K562 (cell line): ENCODE measurements at regions not wholly inside any gene's neighbourhood (a gene's known extent, or its start where the extent isn't known, plus 50 kb on each side); places are given as distances from the start of the nearest gene placed in this dataset.

Experiments used
- ATAC-seq: fragments of 200-7000 bp; cut with Tn5 transposase; 3 replicates; pipeline ENCODE4 v1.9.1; 2020; ENCODE audit warnings: moderate library complexity
- BruUV-seq: library from RNA; stranded (reverse); fragments of 400-500 nt; replicated peaks from 2 replicates; lab custom pipeline; 2021; lab: Mats Ljungman, UMichigan
- CTCF ChIA-PET: fragments of 300-600 bp; formaldehyde crosslinking; extraction: SDS; loops from one replicate; lab custom pipeline; 2021; ENCODE audit warnings: low intra/inter-chr PET ratio; lab: Yijun Ruan, JAX
- POLR2A ChIA-PET: fragments of 300-600, 350-650 bp; sonication (Branson Sonifier 250); formaldehyde crosslinking; extraction: SDS; loops from one replicate; lab custom pipeline; 2021; ENCODE audit warnings: antibody characterized with exemption, inconsistent platforms; lab: Yijun Ruan, JAX
- DNase-seq, 4 experiments: peaks; one replicate each; pipeline versions ENCODE4 v3.0.0 to v3.0.0-alpha.2; 2011 to 2018; ENCODE audit warnings: low spot score in 3 of 4, mixed read lengths in 3 of 4; ENCODE audit errors: extremely low read depth in 1 of 4
- FAIRE-seq: peaks from 2 replicates; lab custom pipeline; 2011; peaks lifted over from hg19 to GRCh38; lab: Jason Lieb, UNC
- H2AFZ ChIP-seq: 2 replicates; pipeline ENCODE4 v1.6.0; 2011; ENCODE audit warnings: low read depth, low read length, control low read depth, inconsistent platforms
- H3K27ac ChIP-seq: fragments of 200-600 bp; 3 replicates; pipeline ENCODE4 v1.8.0; 2011; ENCODE audit warnings: low read depth, mild to moderate bottlenecking, control low read depth, inconsistent platforms, low read length, moderate library complexity, mixed read lengths; ENCODE audit errors: extremely low read depth
- H3K27me3 ChIP-seq, 2 experiments: fragments of 300-600 bp in 1 of 2; 2 replicates in 1 of 2; 3 replicates in 1 of 2; pipeline versions ENCODE4 v1.6.0 to v1.8.0; 2011; ENCODE audit warnings: inconsistent platforms in 2 of 2, low read length in 2 of 2, mild to moderate bottlenecking in 1 of 2, mixed read lengths in 1 of 2, moderate library complexity in 1 of 2; ENCODE audit not compliant: control insufficient read depth in 2 of 2, insufficient read depth in 2 of 2
- H3K36me3 ChIP-seq: fragments of 300-600 bp; 3 replicates; pipeline ENCODE4 v1.8.0; 2011; ENCODE audit warnings: mild to moderate bottlenecking, low read length, inconsistent platforms; ENCODE audit not compliant: control insufficient read depth, insufficient read depth
- H3K4me1 ChIP-seq, 2 experiments: fragments of 200-600 bp in 1 of 2; replicated peaks in 1 of 2; 2 replicates in 1 of 2; 3 replicates in 1 of 2; pipeline versions ENCODE4 v1.5.1 to v1.8.0; 2011; ENCODE audit warnings: inconsistent platforms in 2 of 2, low read length in 2 of 2, mild to moderate bottlenecking in 1 of 2, mixed read lengths in 1 of 2, moderate library complexity in 1 of 2; ENCODE audit not compliant: control insufficient read depth in 2 of 2, insufficient read depth in 2 of 2
- H3K4me2 ChIP-seq: 2 replicates; pipeline ENCODE4 v1.6.1; 2011; ENCODE audit warnings: low read length, control low read depth, inconsistent platforms, mixed read lengths; ENCODE audit not compliant: insufficient read depth
- H3K4me3 ChIP-seq: fragments of 200-600 bp; sonication (generic), shearing (Covaris generic); 2 replicates; pipeline ENCODE4 v1.5.1; 2016; ENCODE audit warnings: control low read depth, inconsistent platforms
- H3K79me2 ChIP-seq: fragments of 200-600 bp; 3 replicates; pipeline ENCODE4 v1.8.0; 2011; ENCODE audit warnings: low read length, inconsistent platforms; ENCODE audit not compliant: control insufficient read depth, insufficient read depth
- H3K9ac ChIP-seq, 2 experiments: 2 replicates each; pipeline versions ENCODE4 v1.6.0 to v1.6.1; 2011; ENCODE audit warnings: low read depth in 2 of 2, low read length in 2 of 2, control low read depth in 1 of 2, inconsistent platforms in 1 of 2, mild to moderate bottlenecking in 1 of 2, mixed read lengths in 1 of 2; ENCODE audit not compliant: insufficient read depth in 1 of 2
- H3K9me1 ChIP-seq: one replicate; pipeline ENCODE4 v1.6.0; 2011; ENCODE audit warnings: inconsistent platforms, mild to moderate bottlenecking, low read length, moderate library complexity; ENCODE audit not compliant: control insufficient read depth, insufficient read depth
- H3K9me3 ChIP-seq: replicated peaks from 2 replicates; pipeline ENCODE4 v1.5.1; 2011; ENCODE audit warnings: low read depth, low read length, inconsistent platforms; ENCODE audit not compliant: control insufficient read depth, insufficient read depth
- H4K20me1 ChIP-seq: replicated peaks from 2 replicates; pipeline ENCODE4 v1.6.1; 2011; ENCODE audit warnings: low read length, inconsistent platforms, mixed read lengths; ENCODE audit not compliant: control insufficient read depth, insufficient read depth
- CBX8 ChIP-seq: fragments of 200-600 bp; sonication (generic); IDR thresholded peaks from 2 replicates; pipeline ENCODE4 v1.6.1; 2012; ENCODE audit warnings: borderline replicate concordance, mixed run types, low read depth, mild to moderate bottlenecking, moderate library complexity, mixed read lengths, low read length, control low read depth, inconsistent platforms; ENCODE audit not compliant: poor library complexity, severe bottlenecking; ENCODE audit errors: extremely low read depth
- CREB1 ChIP-seq, 2 experiments: sonication (generic) in 1 of 2; formaldehyde crosslinking in 1 of 2; IDR thresholded peaks; 2 replicates each; pipeline versions ENCODE4 v1.6.1 to v1.8.0; 2012 to 2022; ENCODE audit warnings: inconsistent platforms in 1 of 2, mild to moderate bottlenecking in 1 of 2, missing genetic modification reagents in 1 of 2, moderate library complexity in 1 of 2
- HDAC1 ChIP-seq, 2 experiments: fragments of 450-650 bp; IDR thresholded peaks; 2 replicates each; pipeline ENCODE4 v1.6.1; 2016 to 2017; ENCODE audit warnings: inconsistent platforms in 1 of 2, mild to moderate bottlenecking in 1 of 2, moderate library complexity in 1 of 2
- SMAD4 ChIP-seq: fragments of 250-450 bp; sonication (Bioruptor Pico); conservative IDR thresholded peaks from 2 replicates; pipeline ENCODE4 v1.8.0; 2021; ENCODE audit warnings: inconsistent platforms, mild to moderate bottlenecking, moderate library complexity
- SMC3 ChIP-seq: conservative IDR thresholded peaks from 2 replicates; pipeline ENCODE4 v1.6.1; 2011; ENCODE audit warnings: low read depth, low read length, improper control_type of control experiment; ENCODE audit not compliant: insufficient read depth
- TAF15 ChIP-seq: fragments of 200-400 bp; formaldehyde crosslinking; IDR thresholded peaks from 2 replicates; pipeline ENCODE4 v1.6.1; 2017; ENCODE audit warnings: mild to moderate bottlenecking, low read depth, low read length, moderate library complexity
- TEAD1 ChIP-seq, 2 experiments: fragments of 450-650 bp in 1 of 2; sonication (generic) in 1 of 2; formaldehyde crosslinking; IDR thresholded peaks; 2 replicates each; pipeline versions ENCODE4 v1.4.0 to v1.8.0; 2020 to 2022; ENCODE audit warnings: mild to moderate bottlenecking in 2 of 2, missing genetic modification reagents in 1 of 2
- ZC3H4 ChIP-seq: sonication (generic); formaldehyde crosslinking; IDR thresholded peaks from 2 replicates; pipeline ENCODE4 v1.9.0; 2021; ENCODE audit warnings: missing genetic modification reagents, borderline replicate concordance
- ZNF12 ChIP-seq: sonication (generic); formaldehyde crosslinking; IDR thresholded peaks from 2 replicates; pipeline ENCODE4 v1.4.0; 2020; ENCODE audit warnings: mild to moderate bottlenecking, missing genetic modification reagents
- WGBS: fragments of 100-300 bp; shearing (Covaris generic); methylation state at CpG from one replicate; pipeline ENCODE4 v1.1.6; 2016; ENCODE audit warnings: low coverage, mixed read lengths; ENCODE audit not compliant: insufficient coverage; ENCODE audit errors: missing lambda C conversion rate; 5-methylcytosine and 5-hydroxymethylcytosine counted together
- in situ Hi-C: fragments of 300-500 bp; cut with MboI; formaldehyde crosslinking; loops from 4 replicates; pipeline ENCODE4 v1.15.0; 2018; ENCODE audit warnings: inconsistent platforms, mixed read lengths
- intact Hi-C: fragments of 100-400 bp; cut with micrococcal nuclease; formaldehyde crosslinking; loops from 2 replicates; pipeline ENCODE4 v1.14.2; 2022
- TF ChIP-seq, protein P1 (sequence below): sonication (generic); formaldehyde crosslinking; IDR thresholded peaks from 2 replicates; pipeline ENCODE4 v1.8.0; 2023; ENCODE audit warnings: missing genetic modification reagents, mild to moderate bottlenecking, borderline replicate concordance
- TF ChIP-seq, protein P2 (sequence below): fragments of 450-650 bp; IDR thresholded peaks from 2 replicates; pipeline ENCODE4 v1.6.1; 2016; ENCODE audit warnings: missing biosample characterization, missing genetic modification characterization

DNA sequence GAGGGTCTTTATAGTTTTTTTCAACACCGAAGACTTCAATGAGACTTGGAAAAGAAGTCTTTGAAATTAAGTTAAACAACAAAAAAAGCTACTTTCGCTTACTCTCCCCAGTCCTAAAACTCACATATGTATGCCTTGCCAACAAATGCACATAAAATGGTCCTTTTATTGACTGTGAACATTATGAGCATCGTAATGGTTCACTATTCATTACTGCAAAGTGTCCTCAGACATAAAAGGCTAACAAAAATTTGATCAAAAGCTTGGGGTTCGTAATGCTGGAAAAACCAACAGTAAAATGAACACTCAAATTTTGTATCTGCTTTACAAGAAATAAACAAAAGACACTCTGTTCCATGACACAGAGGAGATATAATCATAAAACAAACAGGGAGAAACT is 285.3 kb upstream of the SLC8A1 start:
- Histone ChIP-seq H3K9me3 (no peaks in the 10 kb centered on the region; the same call in none of the 2 replicates), H3K4me2 (no peak overlapping the region), H2AFZ (no peak overlapping the region), H3K9me1 (no peaks in the 10 kb centered on the region), H3K9ac (no peak overlapping the region), H4K20me1 (no peaks in the 10 kb centered on the region), H3K4me3 (no peak overlapping the region), H3K27ac (no peak overlapping the region), H3K27me3 (no peaks in the 10 kb centered on the region), H3K79me2 (no peaks in the 10 kb centered on the region), H3K4me1 (no peaks in the 10 kb centered on the region), H3K36me3 (no peaks in the 10 kb centered on the region)
- ATAC-seq (no peak), DNase-seq (no peak), FAIRE-seq (no peak)
- 1% methylated on average over 4 of the region's 4 CpGs for WGBS
- ChIA-PET CTCF (no interaction called here), POLR2A (no interaction called here)
- intact Hi-C loops (no loop called here), in situ Hi-C loops (no loop called here)
- no TSS peak for BruUV-seq
- no peak for TF ChIP-seq CREB1 (IDR thresholded peaks at IDR 0.05)
- no peak for TF ChIP-seq CREB1 (CRISPR knock-in tag; IDR thresholded peaks at IDR 0.05)
- TF ChIP-seq SMAD4 (CRISPR knock-in tag) = no peak
- TF ChIP-seq HDAC1 (IDR thresholded peaks at IDR 0.05) = no peak
- TF ChIP-seq CBX8 = no peak
- TF ChIP-seq, protein P1, sequence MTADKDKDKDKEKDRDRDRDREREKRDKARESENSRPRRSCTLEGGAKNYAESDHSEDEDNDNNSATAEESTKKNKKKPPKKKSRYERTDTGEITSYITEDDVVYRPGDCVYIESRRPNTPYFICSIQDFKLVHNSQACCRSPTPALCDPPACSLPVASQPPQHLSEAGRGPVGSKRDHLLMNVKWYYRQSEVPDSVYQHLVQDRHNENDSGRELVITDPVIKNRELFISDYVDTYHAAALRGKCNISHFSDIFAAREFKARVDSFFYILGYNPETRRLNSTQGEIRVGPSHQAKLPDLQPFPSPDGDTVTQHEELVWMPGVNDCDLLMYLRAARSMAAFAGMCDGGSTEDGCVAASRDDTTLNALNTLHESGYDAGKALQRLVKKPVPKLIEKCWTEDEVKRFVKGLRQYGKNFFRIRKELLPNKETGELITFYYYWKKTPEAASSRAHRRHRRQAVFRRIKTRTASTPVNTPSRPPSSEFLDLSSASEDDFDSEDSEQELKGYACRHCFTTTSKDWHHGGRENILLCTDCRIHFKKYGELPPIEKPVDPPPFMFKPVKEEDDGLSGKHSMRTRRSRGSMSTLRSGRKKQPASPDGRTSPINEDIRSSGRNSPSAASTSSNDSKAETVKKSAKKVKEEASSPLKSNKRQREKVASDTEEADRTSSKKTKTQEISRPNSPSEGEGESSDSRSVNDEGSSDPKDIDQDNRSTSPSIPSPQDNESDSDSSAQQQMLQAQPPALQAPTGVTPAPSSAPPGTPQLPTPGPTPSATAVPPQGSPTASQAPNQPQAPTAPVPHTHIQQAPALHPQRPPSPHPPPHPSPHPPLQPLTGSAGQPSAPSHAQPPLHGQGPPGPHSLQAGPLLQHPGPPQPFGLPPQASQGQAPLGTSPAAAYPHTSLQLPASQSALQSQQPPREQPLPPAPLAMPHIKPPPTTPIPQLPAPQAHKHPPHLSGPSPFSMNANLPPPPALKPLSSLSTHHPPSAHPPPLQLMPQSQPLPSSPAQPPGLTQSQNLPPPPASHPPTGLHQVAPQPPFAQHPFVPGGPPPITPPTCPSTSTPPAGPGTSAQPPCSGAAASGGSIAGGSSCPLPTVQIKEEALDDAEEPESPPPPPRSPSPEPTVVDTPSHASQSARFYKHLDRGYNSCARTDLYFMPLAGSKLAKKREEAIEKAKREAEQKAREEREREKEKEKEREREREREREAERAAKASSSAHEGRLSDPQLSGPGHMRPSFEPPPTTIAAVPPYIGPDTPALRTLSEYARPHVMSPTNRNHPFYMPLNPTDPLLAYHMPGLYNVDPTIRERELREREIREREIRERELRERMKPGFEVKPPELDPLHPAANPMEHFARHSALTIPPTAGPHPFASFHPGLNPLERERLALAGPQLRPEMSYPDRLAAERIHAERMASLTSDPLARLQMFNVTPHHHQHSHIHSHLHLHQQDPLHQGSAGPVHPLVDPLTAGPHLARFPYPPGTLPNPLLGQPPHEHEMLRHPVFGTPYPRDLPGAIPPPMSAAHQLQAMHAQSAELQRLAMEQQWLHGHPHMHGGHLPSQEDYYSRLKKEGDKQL (CRISPR knock-in tag) = no peak
- TF ChIP-seq ZNF12 (CRISPR knock-in tag) = no peak
- TF ChIP-seq, protein P2, sequence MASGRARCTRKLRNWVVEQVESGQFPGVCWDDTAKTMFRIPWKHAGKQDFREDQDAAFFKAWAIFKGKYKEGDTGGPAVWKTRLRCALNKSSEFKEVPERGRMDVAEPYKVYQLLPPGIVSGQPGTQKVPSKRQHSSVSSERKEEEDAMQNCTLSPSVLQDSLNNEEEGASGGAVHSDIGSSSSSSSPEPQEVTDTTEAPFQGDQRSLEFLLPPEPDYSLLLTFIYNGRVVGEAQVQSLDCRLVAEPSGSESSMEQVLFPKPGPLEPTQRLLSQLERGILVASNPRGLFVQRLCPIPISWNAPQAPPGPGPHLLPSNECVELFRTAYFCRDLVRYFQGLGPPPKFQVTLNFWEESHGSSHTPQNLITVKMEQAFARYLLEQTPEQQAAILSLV (tag) = no peak
- no peak for TF ChIP-seq SMC3
- no peak for TF ChIP-seq ZC3H4 (CRISPR knock-in tag)
- TF ChIP-seq TAF15 = no peak
- no peak for TF ChIP-seq TEAD1 (CRISPR knock-in tag; IDR thresholded peaks at IDR 0.05)
